Gastrocnemius medialis (tissue), 4 donors: ENCODE measurements at regions not wholly inside any gene's neighbourhood (a gene's known extent, or its start where the extent isn't known, plus 50 kb on each side); places are given as distances from the start of the nearest gene placed in this dataset.

Experiments used
- ATAC-seq, 2 donors: fragments of 150-250 bp; one replicate each; pipeline ENCODE4 v1.9.1; 2016
- DNase-seq, 2 donors: peaks; one replicate each; pipeline ENCODE4 v3.0.0-alpha.2; 2019
- H3K27ac ChIP-seq, 4 donors: fragments of 200-600 bp; sonication (generic); 1 replicate in 1 of 4; 2 replicates in 3 of 4; pipeline ENCODE4 v1.5.1; 2016 to 2018; ENCODE audit warnings: mild to moderate bottlenecking in 2 of 4, moderate library complexity in 1 of 4
- H3K27me3 ChIP-seq, 3 donors: fragments of 200-600 bp; sonication (generic) in 2 of 3; 1 replicate in 1 of 3; 2 replicates in 2 of 3; pipeline versions ENCODE4 v1.5.1 to v1.6.0; 2016 to 2019; ENCODE audit warnings: mild to moderate bottlenecking in 1 of 3, moderate library complexity in 1 of 3
- H3K36me3 ChIP-seq, 2 donors: fragments of 200-600 bp; sonication (generic) in 1 of 2; one replicate each; pipeline ENCODE4 v1.5.1; 2017 to 2018
- H3K4me1 ChIP-seq, 2 donors: fragments of 200-600 bp; sonication (generic) in 1 of 2; one replicate each; pipeline ENCODE4 v1.5.1; 2016 to 2017; ENCODE audit warnings: mild to moderate bottlenecking in 2 of 2
- H3K4me3 ChIP-seq, 4 donors: fragments of 200-600 bp; sonication (generic) in 3 of 4; 1 replicate in 1 of 4; 2 replicates in 3 of 4; pipeline ENCODE4 v1.5.1; 2016 to 2019; ENCODE audit warnings: mild to moderate bottlenecking in 2 of 4
- H3K9me3 ChIP-seq, 3 donors: fragments of 200-600 bp; sonication (generic) in 2 of 3; 1 replicate in 1 of 3; 2 replicates in 2 of 3; pipeline ENCODE4 v1.5.1; 2016 to 2019
- POLR2A ChIP-seq, 2 donors: fragments of 450-650 bp; IDR thresholded peaks; one replicate each; pipeline ENCODE4 v1.6.1; 2017; ENCODE audit warnings: antibody characterized with exemption in 2 of 2, mild to moderate bottlenecking in 2 of 2, moderate library complexity in 2 of 2
- in situ Hi-C, 4 donors: fragments of 200-750 bp; cut with MboI; loops; one replicate each; pipeline versions ENCODE4 v1.15.0 to v1.8.0; 2017; ENCODE audit warnings: low sequenced_read_pairs in 4 of 4
- intact Hi-C: fragments of 100-400 bp; cut with DNase I; formaldehyde crosslinking; loops from one replicate; pipeline ENCODE4 v1.15.1; 2023; ENCODE audit warnings: low total_unique reads
- TF ChIP-seq, protein P1 (sequence below), 5 experiments: fragments of 450-650 bp in 3 of 5; fragments of 200-600 bp in 2 of 5; sonication (generic) in 2 of 5; IDR thresholded peaks in 4 of 5; conservative IDR thresholded peaks in 1 of 5; 1 replicate in 4 of 5; 2 replicates in 1 of 5; pipeline ENCODE4 v1.5.1; 2016 to 2019; ENCODE audit warnings: antibody characterized with exemption in 5 of 5, mild to moderate bottlenecking in 3 of 5, moderate library complexity in 3 of 5

DNA sequence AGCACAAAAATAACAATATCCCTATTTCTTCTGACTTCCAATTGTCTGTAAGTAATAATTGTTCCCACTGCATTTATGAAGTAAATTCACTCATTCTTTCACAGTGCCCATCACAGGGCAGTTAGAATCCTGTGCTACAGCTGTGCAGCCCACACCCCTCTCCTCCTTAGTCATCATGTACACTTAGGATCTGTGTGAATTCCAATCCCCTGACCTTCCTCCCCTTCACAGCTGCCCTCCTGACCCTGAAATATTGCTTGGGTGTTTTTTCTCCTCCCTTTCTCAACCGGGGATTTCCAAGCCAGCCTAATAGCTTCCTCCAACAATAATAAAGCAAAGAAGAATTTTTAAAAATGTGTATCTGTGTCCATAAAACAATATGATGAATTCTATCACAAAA, 91.5 kb upstream of the BEND6 start:
- intact Hi-C loops: no loop called here
- Histone ChIP-seq H3K27me3 (no peaks in the 10 kb centered on the region), H3K9me3 (no peaks in the 10 kb centered on the region), H3K27ac (no peak overlapping the region), H3K36me3 (no peaks in the 10 kb centered on the region), H3K4me3 (no peak overlapping the region), H3K4me1 (no peaks in the 10 kb centered on the region)
- TF ChIP-seq, protein P1, sequence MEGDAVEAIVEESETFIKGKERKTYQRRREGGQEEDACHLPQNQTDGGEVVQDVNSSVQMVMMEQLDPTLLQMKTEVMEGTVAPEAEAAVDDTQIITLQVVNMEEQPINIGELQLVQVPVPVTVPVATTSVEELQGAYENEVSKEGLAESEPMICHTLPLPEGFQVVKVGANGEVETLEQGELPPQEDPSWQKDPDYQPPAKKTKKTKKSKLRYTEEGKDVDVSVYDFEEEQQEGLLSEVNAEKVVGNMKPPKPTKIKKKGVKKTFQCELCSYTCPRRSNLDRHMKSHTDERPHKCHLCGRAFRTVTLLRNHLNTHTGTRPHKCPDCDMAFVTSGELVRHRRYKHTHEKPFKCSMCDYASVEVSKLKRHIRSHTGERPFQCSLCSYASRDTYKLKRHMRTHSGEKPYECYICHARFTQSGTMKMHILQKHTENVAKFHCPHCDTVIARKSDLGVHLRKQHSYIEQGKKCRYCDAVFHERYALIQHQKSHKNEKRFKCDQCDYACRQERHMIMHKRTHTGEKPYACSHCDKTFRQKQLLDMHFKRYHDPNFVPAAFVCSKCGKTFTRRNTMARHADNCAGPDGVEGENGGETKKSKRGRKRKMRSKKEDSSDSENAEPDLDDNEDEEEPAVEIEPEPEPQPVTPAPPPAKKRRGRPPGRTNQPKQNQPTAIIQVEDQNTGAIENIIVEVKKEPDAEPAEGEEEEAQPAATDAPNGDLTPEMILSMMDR (IDR thresholded peaks at IDR 0.05 in 4 of 5, conservative IDR thresholded peaks at IDR 0.05 in 1 of 5): no peak
- no peak for TF ChIP-seq POLR2A (IDR thresholded peaks at IDR 0.05)
- no peak for DNase-seq
- ATAC-seq: no peak
- in situ Hi-C loops: loop anchor here (25.0 kb wide), 1 partner anchor 501 kb away; no protein-coding TSS in a partner anchor

DNA sequence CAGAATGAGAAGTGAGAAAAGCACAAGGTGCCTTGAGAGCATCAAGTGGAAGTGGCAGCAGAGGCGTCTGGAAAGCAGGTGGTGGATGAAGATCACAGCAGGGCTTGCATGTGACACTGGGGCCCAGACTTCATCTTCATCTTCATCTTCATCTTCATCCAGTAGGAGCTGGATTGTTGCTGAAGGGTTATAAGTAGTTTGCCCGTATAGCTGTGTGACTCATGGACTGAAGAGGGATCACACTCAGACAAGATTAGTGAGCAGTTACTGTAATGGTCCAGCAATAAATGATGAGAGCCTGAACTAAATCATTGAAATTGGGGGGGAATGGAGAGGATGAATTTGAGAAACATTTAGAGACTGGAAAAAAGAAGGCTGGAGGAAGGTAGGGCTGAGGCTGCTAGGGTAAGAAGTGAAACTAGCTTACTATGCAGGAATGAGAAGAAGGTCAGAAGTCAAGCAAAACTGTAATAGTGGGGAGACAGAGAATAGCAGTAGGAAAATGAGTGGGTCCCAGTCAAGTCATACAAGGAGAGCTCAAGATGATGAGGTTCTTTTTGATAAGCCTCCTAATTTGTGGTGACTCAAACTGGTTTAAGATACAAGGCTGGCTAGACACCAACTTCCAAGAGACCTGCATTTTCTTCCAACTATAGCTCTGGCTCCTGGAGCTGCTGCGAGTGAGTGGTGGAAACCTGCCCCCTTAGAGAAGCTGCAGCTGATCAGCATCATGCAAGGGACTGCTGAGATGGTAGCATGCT, 92.3 kb upstream of the BEND6 start:
- no peaks in the 10 kb centered on the region for H3K9me3 ChIP-seq
- intact Hi-C loops: no loop called here
- H3K4me1 ChIP-seq: no peaks in the 10 kb centered on the region
- H3K27ac ChIP-seq: no peak overlapping the region
- no peaks in the 10 kb centered on the region for H3K36me3 ChIP-seq
- TF ChIP-seq, protein P1 (IDR thresholded peaks at IDR 0.05 in 4 of 5, conservative IDR thresholded peaks at IDR 0.05 in 1 of 5): no peak
- TF ChIP-seq POLR2A (IDR thresholded peaks at IDR 0.05): no peak
- in situ Hi-C loops: loop anchor here (25.0 kb wide), 1 partner anchor 500 kb away; no protein-coding TSS in a partner anchor
- H3K27me3 ChIP-seq: no peaks in the 10 kb centered on the region
- no peak overlapping the region for H3K4me3 ChIP-seq
- no peak for DNase-seq
- ATAC-seq: no peak

DNA sequence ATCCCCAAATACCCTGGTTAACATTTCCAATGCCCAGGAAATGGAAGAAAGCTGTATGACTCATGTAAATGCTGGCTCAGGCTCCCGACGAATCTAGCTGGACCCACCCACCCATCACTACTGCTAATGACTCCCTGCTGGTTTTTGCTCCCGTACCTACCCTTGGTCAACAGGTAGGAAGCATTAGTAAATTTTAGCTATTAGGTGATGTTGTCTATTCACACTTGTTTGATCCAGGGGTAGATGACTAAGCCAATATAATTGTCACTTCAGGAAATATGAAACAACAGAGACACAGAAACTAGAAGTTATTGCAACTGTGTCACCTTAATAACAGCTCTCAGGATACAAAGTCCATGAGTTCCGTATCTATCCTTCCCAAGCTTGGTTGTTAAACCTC, 94.4 kb upstream of the BEND6 start:
- TF ChIP-seq, protein P1 (IDR thresholded peaks at IDR 0.05 in 4 of 5, conservative IDR thresholded peaks at IDR 0.05 in 1 of 5): no peak
- TF ChIP-seq POLR2A (IDR thresholded peaks at IDR 0.05): no peak
- DNase-seq (no peak), ATAC-seq (no peak)
- no peaks in the 10 kb centered on the region for H3K4me1 ChIP-seq
- in situ Hi-C loops (loop anchor here (25.0 kb wide), 1 partner anchor 498 kb away; no protein-coding TSS in a partner anchor), intact Hi-C loops (no loop called here)
- no peak overlapping the region for H3K27ac ChIP-seq
- no peaks in the 10 kb centered on the region for H3K36me3 ChIP-seq
- H3K4me3 ChIP-seq: no peak overlapping the region
- H3K27me3 ChIP-seq: no peaks in the 10 kb centered on the region
- H3K9me3 ChIP-seq: no peaks in the 10 kb centered on the region

DNA sequence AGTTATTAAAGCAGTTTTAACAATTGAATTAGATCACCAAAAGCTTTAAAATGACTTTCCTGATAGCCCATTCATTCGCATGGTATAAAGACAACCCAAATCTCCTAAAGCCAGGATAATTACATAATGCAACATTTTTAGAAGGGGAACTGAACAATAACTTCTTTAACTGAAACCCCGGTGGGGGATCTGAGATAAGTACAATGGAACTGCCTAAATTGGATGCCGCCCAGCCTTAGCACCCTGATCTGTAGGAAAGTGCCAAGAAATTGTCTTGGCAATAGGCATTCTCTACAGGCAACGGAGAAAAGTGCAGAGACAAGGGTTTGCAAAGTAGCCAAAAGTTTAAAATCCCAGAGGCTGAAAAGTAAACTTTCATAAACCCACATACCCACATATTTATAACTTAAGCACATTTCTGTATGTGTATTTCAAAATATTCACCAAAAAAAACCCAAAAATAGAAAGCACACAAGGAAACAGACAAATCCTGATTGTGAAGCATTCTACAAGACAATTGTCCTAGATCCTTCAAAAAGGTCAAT, 98.8 kb upstream of the BEND6 start:
- in situ Hi-C loops (loop anchor here (5.0 to 25.0 kb wide), 2 partner anchors 219 to 494 kb away; no protein-coding TSS in a partner anchor), intact Hi-C loops (no loop called here)
- Histone ChIP-seq H3K9me3 (no peaks in the 10 kb centered on the region), H3K27me3 (no peaks in the 10 kb centered on the region), H3K4me1 (peaks cover 0 to 15% of the 10 kb centered on the region in 2 donors), H3K36me3 (no peaks in the 10 kb centered on the region), H3K27ac (no peak overlapping the region), H3K4me3 (no peak overlapping the region)
- TF ChIP-seq, protein P1 (IDR thresholded peaks at IDR 0.05 in 4 of 5, conservative IDR thresholded peaks at IDR 0.05 in 1 of 5): no peak
- no peak for TF ChIP-seq POLR2A (IDR thresholded peaks at IDR 0.05)
- no peak for ATAC-seq
- DNase-seq: no peak
